ENCODE measurements at regions not wholly inside any gene's neighbourhood (a gene's known extent, or its start where the extent isn't known, plus 50 kb on each side); places are given as distances from the start of the nearest gene placed in this dataset.

GRCh38 chr4:60314416-60314815 lies 885.7 kb upstream of the ADGRL3 start:
- TF ChIP-seq POLR2AphosphoS5 (IDR thresholded peaks at IDR 0.05) (no peak), CTCF (IDR thresholded peaks at IDR 0.05) (no peak), EP300 (IDR thresholded peaks at IDR 0.05) (no peak)
